CD4-positive, alpha-beta T cell treated with Interleukin-17A for 1 hour (primary cell): ENCODE measurements at regions not wholly inside any gene's neighbourhood (a gene's known extent, or its start where the extent isn't known, plus 50 kb on each side); places are given as distances from the start of the nearest gene placed in this dataset.

Source experiments
- DNase-seq: peaks from one replicate; pipeline ENCODE4 v3.0.0-alpha.2; 2020

- no peak for DNase-seq
These were observed 77.0 kb upstream of the SPATA12 start for GRCh38 chr3:56983427-56983826.

- no peak for DNase-seq
These were observed 78.8 kb upstream of the SPATA12 start for GRCh38 chr3:56981445-56982230.

GRCh38 chr3:56980798-56981390 lies 79.6 kb upstream of the SPATA12 start:
- DNase-seq, result no peak

GRCh38 chr3:56980243-56980642 lies 80.2 kb upstream of the SPATA12 start:
- no peak for DNase-seq

- no peak for DNase-seq
These were observed 80.7 kb upstream of the SPATA12 start for GRCh38 chr3:56979791-56980190.

GRCh38 chr3:56977561-56977889 lies 82.9 kb upstream of the SPATA12 start:
- DNase-seq, result no peak

- no peak for DNase-seq
These were observed 83.6 kb upstream of the SPATA12 start for GRCh38 chr3:56976651-56977560.

GRCh38 chr3:56975567-56975966 lies 84.9 kb upstream of the SPATA12 start:
- DNase-seq, result no peak

GRCh38 chr3:56974247-56974930 lies 86.1 kb upstream of the SPATA12 start:
- DNase-seq, result no peak

- DNase-seq, result no peak
These were observed 88.6 kb upstream of the SPATA12 start for GRCh38 chr3:56971816-56972215.

GRCh38 chr3:56971261-56971660 lies 89.2 kb upstream of the SPATA12 start:
- no peak for DNase-seq

GRCh38 chr3:56970461-56970879 lies 90.0 kb upstream of the SPATA12 start:
- no peak for DNase-seq

GRCh38 chr3:56969851-56970250 lies 90.6 kb upstream of the SPATA12 start:
- no peak for DNase-seq

GRCh38 chr3:56966509-56966908 lies 94.0 kb upstream of the SPATA12 start:
- DNase-seq, result no peak

- DNase-seq, result no peak
These were observed 94.4 kb upstream of the SPATA12 start for GRCh38 chr3:56966104-56966503.

GRCh38 chr3:56962922-56963321 lies 97.5 kb upstream of the SPATA12 start:
- no peak for DNase-seq

- no peak for DNase-seq
These were observed 98.3 kb upstream of the SPATA12 start for GRCh38 chr3:56962206-56962605.

- DNase-seq, result no peak
These were observed 100.1 kb upstream of the SPATA12 start for GRCh38 chr3:56960234-56960917.

GRCh38 chr3:56958879-56959278 lies 101.6 kb upstream of the SPATA12 start:
- DNase-seq, result no peak

GRCh38 chr3:56957522-56957921 lies 102.9 kb upstream of the SPATA12 start:
- DNase-seq, result no peak

- DNase-seq, result no peak
These were observed 103.6 kb upstream of the SPATA12 start for GRCh38 chr3:56956906-56957305.

- DNase-seq, result no peak
These were observed 104.9 kb upstream of the SPATA12 start for GRCh38 chr3:56955492-56956111.
